HEK293 (cell line): ENCODE measurements at regions not wholly inside any gene's neighbourhood (a gene's known extent, or its start where the extent isn't known, plus 50 kb on each side); places are given as distances from the start of the nearest gene placed in this dataset.

Source experiments
- CTCF ChIA-PET: fragments of 350-600 bp; formaldehyde crosslinking; extraction: SDS; loops from one replicate; lab custom pipeline; 2021; ENCODE audit warnings: antibody characterized with exemption; lab: Yijun Ruan, JAX
- POLR2A ChIA-PET: fragments of 300-600 bp; formaldehyde crosslinking; extraction: SDS; loops from one replicate; lab custom pipeline; 2020; ENCODE audit warnings: antibody characterized with exemption, inconsistent platforms; lab: Yijun Ruan, JAX
- H3K27ac ChIP-seq: fragments of 200-500 bp; sonication (Bioruptor generic); 2 replicates; pipeline ENCODE4 v1.5.1; 2014; ENCODE audit warnings: low read depth, low read length, control low read depth, inconsistent platforms; ENCODE audit errors: extremely low read depth
- H3K36me3 ChIP-seq, 2 experiments: fragments of 200-500 bp in 1 of 2; sonication (Bioruptor generic) in 1 of 2; 1 replicate in 1 of 2; 2 replicates in 1 of 2; pipeline ENCODE4 v1.5.1; 2014 to 2017; ENCODE audit warnings: inconsistent platforms in 2 of 2, low read length in 2 of 2; ENCODE audit not compliant: control insufficient read depth in 2 of 2, insufficient read depth in 1 of 2
- H3K4me1 ChIP-seq: fragments of 200-500 bp; sonication (Bioruptor generic); 2 replicates; pipeline ENCODE4 v1.5.1; 2014; ENCODE audit warnings: mild to moderate bottlenecking, low read length, inconsistent platforms; ENCODE audit not compliant: control insufficient read depth, insufficient read depth
- H3K4me3 ChIP-seq: 2 replicates; pipeline ENCODE4 v1.5.1; 2011; ENCODE audit warnings: low read depth, mild to moderate bottlenecking, control low read depth, low read length, moderate library complexity
- H3K9me3 ChIP-seq: fragments of 200-500 bp; sonication (Bioruptor generic); 2 replicates; pipeline ENCODE4 v1.5.1; 2014; ENCODE audit warnings: low read depth, low read length, inconsistent platforms; ENCODE audit not compliant: control insufficient read depth, insufficient read depth
- GLI2 ChIP-seq: fragments of 450-650 bp; formaldehyde crosslinking; IDR thresholded peaks from 2 replicates; pipeline ENCODE4; 2017; ENCODE audit warnings: missing biosample characterization, missing genetic modification characterization, low read depth, borderline replicate concordance
- KLF9 ChIP-seq: fragments of 450-650 bp; formaldehyde crosslinking; IDR thresholded peaks from 2 replicates; pipeline ENCODE4 v1.5.1; 2016; ENCODE audit warnings: missing biosample characterization, missing genetic modification characterization, low read depth
- MYNN ChIP-seq: fragments of 450-650 bp; formaldehyde crosslinking; IDR thresholded peaks from 2 replicates; pipeline ENCODE4 v1.5.1; 2016; ENCODE audit warnings: missing biosample characterization, missing genetic modification characterization, borderline replicate concordance
- PRDM1 ChIP-seq: fragments of 450-650 bp; formaldehyde crosslinking; IDR thresholded peaks from 2 replicates; pipeline ENCODE4; 2016; ENCODE audit warnings: missing biosample characterization, missing genetic modification characterization
- REPIN1 ChIP-seq: fragments of 450-650 bp; formaldehyde crosslinking; IDR thresholded peaks from 2 replicates; pipeline ENCODE4 v1.5.1; 2017; ENCODE audit warnings: missing biosample characterization, missing genetic modification characterization, low read depth
- SP3 ChIP-seq: fragments of 450-650 bp; formaldehyde crosslinking; IDR thresholded peaks from 2 replicates; pipeline ENCODE4 v1.5.1; 2016; ENCODE audit warnings: missing biosample characterization, missing genetic modification characterization
- SP7 ChIP-seq: fragments of 450-650 bp; formaldehyde crosslinking; IDR thresholded peaks from 2 replicates; pipeline ENCODE4 v1.5.1; 2016; ENCODE audit warnings: missing biosample characterization, missing genetic modification characterization
- ZBTB7A ChIP-seq: fragments of 450-650 bp; formaldehyde crosslinking; IDR thresholded peaks from 2 replicates; pipeline ENCODE4 v1.5.1; 2016; ENCODE audit warnings: low read depth, missing biosample characterization, missing genetic modification characterization
- ZNF121 ChIP-seq: fragments of 450-650 bp; formaldehyde crosslinking; IDR thresholded peaks from 2 replicates; pipeline ENCODE4 v1.5.1; 2016; ENCODE audit warnings: missing biosample characterization, missing genetic modification characterization
- ZNF37A ChIP-seq: fragments of 450-650 bp; IDR thresholded peaks from 2 replicates; pipeline ENCODE4 v1.5.1; 2018; ENCODE audit warnings: missing biosample characterization, missing genetic modification characterization
- ZNF473 ChIP-seq: fragments of 450-650 bp; formaldehyde crosslinking; IDR thresholded peaks from 2 replicates; pipeline ENCODE4 v1.5.1; 2017; ENCODE audit warnings: missing biosample characterization, missing genetic modification characterization
- ZNF501 ChIP-seq: fragments of 450-650 bp; formaldehyde crosslinking; IDR thresholded peaks from 2 replicates; pipeline ENCODE4 v1.5.1; 2016; ENCODE audit warnings: missing biosample characterization, missing genetic modification characterization
- ZNF530 ChIP-seq: fragments of 450-650 bp; formaldehyde crosslinking; IDR thresholded peaks from 2 replicates; pipeline ENCODE4 v1.5.1; 2016; ENCODE audit warnings: low read depth, missing biosample characterization, missing genetic modification characterization
- ZNF544 ChIP-seq: fragments of 450-650 bp; formaldehyde crosslinking; IDR thresholded peaks from 2 replicates; pipeline ENCODE4 v1.5.0; 2017; ENCODE audit warnings: missing biosample characterization, missing genetic modification characterization
- ZNF560 ChIP-seq: fragments of 450-650 bp; formaldehyde crosslinking; IDR thresholded peaks from 2 replicates; pipeline ENCODE4 v1.5.1; 2017; ENCODE audit warnings: missing biosample characterization, missing genetic modification characterization, borderline replicate concordance
- ZNF561 ChIP-seq: fragments of 450-650 bp; IDR thresholded peaks from 2 replicates; pipeline ENCODE4 v1.5.1; 2018; ENCODE audit warnings: missing biosample characterization, missing genetic modification characterization, borderline replicate concordance
- ZNF571 ChIP-seq: fragments of 450-650 bp; formaldehyde crosslinking; IDR thresholded peaks from 2 replicates; pipeline ENCODE4 v1.5.0; 2017; ENCODE audit warnings: missing biosample characterization, missing genetic modification characterization
- ZNF623 ChIP-seq: fragments of 450-650 bp; formaldehyde crosslinking; IDR thresholded peaks from 2 replicates; pipeline ENCODE4 v1.5.1; 2016; ENCODE audit warnings: missing biosample characterization, missing genetic modification characterization
- ZNF626 ChIP-seq: fragments of 450-650 bp; sonication (Bioruptor Pico); formaldehyde crosslinking; IDR thresholded peaks from 2 replicates; pipeline ENCODE4 v1.5.1; 2018; ENCODE audit warnings: missing biosample characterization, missing genetic modification characterization, inconsistent platforms
- ZXDB ChIP-seq: fragments of 450-650 bp; formaldehyde crosslinking; IDR thresholded peaks from 2 replicates; pipeline ENCODE4 v1.5.1; 2016; ENCODE audit warnings: missing biosample characterization, missing genetic modification characterization
- TF ChIP-seq, protein P1 (sequence below): fragments of 450-650 bp; formaldehyde crosslinking; IDR thresholded peaks from 2 replicates; pipeline ENCODE4 v1.5.1; 2016; ENCODE audit warnings: missing biosample characterization, missing genetic modification characterization
- TF ChIP-seq, protein P2 (sequence below): fragments of 450-650 bp; formaldehyde crosslinking; IDR thresholded peaks from 2 replicates; pipeline ENCODE4 v1.5.1; 2016; ENCODE audit warnings: missing biosample characterization, missing genetic modification characterization, low read depth
- TF ChIP-seq, protein P3 (sequence below): fragments of 450-650 bp; formaldehyde crosslinking; IDR thresholded peaks from 2 replicates; pipeline ENCODE4 v1.5.1; 2016; ENCODE audit warnings: missing biosample characterization, missing genetic modification characterization
- TF ChIP-seq, protein P4 (sequence below): fragments of 450-650 bp; formaldehyde crosslinking; IDR thresholded peaks from 2 replicates; pipeline ENCODE4 v1.5.1; 2016; ENCODE audit warnings: missing biosample characterization, missing genetic modification characterization
- TF ChIP-seq, protein P5 (sequence below): fragments of 450-650 bp; formaldehyde crosslinking; IDR thresholded peaks from 2 replicates; pipeline ENCODE4 v1.5.1; 2016; ENCODE audit warnings: missing biosample characterization, missing genetic modification characterization
- TF ChIP-seq, protein P6 (sequence below): fragments of 450-650 bp; formaldehyde crosslinking; IDR thresholded peaks from 2 replicates; pipeline ENCODE4 v1.5.1; 2016; ENCODE audit warnings: missing biosample characterization, missing genetic modification characterization

DNA sequence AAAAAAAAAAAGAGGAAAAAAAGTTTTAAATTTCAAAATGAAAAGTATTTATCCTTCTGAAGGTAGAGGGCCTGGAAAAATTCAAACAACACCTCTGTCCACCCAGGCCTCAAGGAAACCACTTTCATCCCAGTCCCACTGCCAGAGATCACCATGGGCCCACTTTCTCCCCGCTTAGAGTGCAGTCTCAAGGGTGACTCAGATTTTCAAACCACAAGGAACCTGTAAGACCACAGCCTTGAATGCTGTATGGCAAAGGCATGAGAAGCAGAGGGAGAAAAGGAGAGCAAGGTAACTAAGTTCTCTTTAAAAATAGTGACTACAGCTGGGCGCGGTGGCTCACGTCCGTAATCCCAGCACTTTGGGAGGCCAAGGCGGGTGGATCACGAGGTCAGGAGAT lies 87.9 kb upstream of the PACRGL start:
- ChIA-PET POLR2A (no interaction called here), CTCF (no interaction called here)
- H3K27ac ChIP-seq, result no peak overlapping the region
- peaks cover 5 to 97% of the 10 kb centered on the region in 2 experiments for H3K36me3 ChIP-seq
- H3K9me3 ChIP-seq, result no peaks in the 10 kb centered on the region
- TF ChIP-seq ZNF560 (tag by site-specific recombination), result no peak
- no peak for TF ChIP-seq ZNF121 (tag by site-specific recombination)
- no peak for TF ChIP-seq ZNF626 (tag by site-specific recombination)
- TF ChIP-seq, protein P1, sequence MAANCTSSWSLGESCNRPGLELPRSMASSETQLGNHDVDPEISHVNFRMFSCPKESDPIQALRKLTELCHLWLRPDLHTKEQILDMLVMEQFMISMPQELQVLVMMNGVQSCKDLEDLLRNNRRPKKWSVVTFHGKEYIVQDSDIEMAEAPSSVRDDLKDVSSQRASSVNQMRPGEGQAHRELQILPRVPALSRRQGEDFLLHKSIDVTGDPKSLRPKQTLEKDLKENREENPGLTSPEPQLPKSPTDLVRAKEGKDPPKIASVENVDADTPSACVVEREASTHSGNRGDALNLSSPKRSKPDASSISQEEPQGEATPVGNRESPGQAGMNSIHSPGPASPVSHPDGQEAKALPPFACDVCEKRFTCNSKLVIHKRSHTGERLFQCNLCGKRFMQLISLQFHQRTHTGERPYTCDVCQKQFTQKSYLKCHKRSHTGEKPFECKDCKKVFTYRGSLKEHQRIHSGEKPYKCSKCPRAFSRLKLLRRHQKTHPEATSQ (tag by site-specific recombination), result no peak
- no peak for TF ChIP-seq ZNF623 (tag by site-specific recombination)
- TF ChIP-seq, protein P2, sequence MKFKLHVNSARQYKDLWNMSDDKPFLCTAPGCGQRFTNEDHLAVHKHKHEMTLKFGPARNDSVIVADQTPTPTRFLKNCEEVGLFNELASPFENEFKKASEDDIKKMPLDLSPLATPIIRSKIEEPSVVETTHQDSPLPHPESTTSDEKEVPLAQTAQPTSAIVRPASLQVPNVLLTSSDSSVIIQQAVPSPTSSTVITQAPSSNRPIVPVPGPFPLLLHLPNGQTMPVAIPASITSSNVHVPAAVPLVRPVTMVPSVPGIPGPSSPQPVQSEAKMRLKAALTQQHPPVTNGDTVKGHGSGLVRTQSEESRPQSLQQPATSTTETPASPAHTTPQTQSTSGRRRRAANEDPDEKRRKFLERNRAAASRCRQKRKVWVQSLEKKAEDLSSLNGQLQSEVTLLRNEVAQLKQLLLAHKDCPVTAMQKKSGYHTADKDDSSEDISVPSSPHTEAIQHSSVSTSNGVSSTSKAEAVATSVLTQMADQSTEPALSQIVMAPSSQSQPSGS (tag by site-specific recombination), result no peak
- no peak for TF ChIP-seq REPIN1 (tag by site-specific recombination)
- no peak for TF ChIP-seq SP3 (tag by site-specific recombination)
- TF ChIP-seq, protein P3, sequence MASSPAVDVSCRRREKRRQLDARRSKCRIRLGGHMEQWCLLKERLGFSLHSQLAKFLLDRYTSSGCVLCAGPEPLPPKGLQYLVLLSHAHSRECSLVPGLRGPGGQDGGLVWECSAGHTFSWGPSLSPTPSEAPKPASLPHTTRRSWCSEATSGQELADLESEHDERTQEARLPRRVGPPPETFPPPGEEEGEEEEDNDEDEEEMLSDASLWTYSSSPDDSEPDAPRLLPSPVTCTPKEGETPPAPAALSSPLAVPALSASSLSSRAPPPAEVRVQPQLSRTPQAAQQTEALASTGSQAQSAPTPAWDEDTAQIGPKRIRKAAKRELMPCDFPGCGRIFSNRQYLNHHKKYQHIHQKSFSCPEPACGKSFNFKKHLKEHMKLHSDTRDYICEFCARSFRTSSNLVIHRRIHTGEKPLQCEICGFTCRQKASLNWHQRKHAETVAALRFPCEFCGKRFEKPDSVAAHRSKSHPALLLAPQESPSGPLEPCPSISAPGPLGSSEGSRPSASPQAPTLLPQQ (tag by site-specific recombination), result no peak
- no peak for TF ChIP-seq ZNF571 (tag by site-specific recombination)
- TF ChIP-seq MYNN (tag by site-specific recombination), result no peak
- TF ChIP-seq ZNF544 (tag by site-specific recombination), result no peak
- TF ChIP-seq, protein P4, sequence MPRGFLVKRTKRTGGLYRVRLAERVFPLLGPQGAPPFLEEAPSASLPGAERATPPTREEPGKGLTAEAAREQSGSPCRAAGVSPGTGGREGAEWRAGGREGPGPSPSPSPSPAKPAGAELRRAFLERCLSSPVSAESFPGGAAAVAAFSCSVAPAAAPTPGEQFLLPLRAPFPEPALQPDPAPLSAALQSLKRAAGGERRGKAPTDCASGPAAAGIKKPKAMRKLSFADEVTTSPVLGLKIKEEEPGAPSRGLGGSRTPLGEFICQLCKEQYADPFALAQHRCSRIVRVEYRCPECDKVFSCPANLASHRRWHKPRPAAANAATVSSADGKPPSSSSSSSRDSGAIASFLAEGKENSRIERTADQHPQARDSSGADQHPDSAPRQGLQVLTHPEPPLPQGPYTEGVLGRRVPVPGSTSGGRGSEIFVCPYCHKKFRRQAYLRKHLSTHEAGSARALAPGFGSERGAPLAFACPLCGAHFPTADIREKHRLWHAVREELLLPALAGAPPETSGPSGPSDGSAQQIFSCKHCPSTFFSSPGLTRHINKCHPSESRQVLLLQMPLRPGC (tag by site-specific recombination), result no peak
- no peak for TF ChIP-seq ZBTB7A (tag by site-specific recombination)
- H3K4me1 ChIP-seq, result no peaks in the 10 kb centered on the region
- no peak overlapping the region for H3K4me3 ChIP-seq

DNA sequence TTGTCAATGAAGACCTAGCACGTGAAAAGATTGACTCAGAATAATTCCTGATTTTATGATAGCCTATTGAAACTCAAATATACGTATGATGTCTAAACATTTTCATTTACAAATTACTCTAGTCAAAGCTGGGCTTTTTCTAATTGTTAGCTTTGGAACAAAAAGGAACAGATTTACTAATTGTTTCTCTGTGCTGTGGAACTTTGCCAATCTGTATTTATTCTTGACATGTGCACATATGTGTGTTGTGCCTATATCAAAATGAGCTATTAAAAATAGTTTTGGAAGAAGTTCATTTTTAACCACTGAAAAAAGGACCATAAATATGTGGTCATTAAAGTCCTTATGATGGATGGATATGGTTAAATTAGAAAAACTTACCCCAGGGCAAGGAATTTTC lies 85.4 kb upstream of the PACRGL start:
- POLR2A ChIA-PET, result interaction anchor here (0.6 kb wide), 1 partner anchor 10 kb away, joined by 3 read pairs; no protein-coding TSS in a partner anchor
- Histone ChIP-seq H3K4me1 (no peaks in the 10 kb centered on the region), H3K36me3 (peaks cover 0 to 94% of the 10 kb centered on the region in 2 experiments; a peak in 2 of 3 replicates), H3K27ac (no peak overlapping the region), H3K9me3 (no peaks in the 10 kb centered on the region), H3K4me3 (no peak overlapping the region)
- TF ChIP-seq ZNF530 (no peak), ZNF501 (tag by site-specific recombination) (no peak), SP7 (tag by site-specific recombination) (no peak), SP3 (tag by site-specific recombination) (no peak), ZNF561 (tag by site-specific recombination) (no peak), GLI2 (tag by site-specific recombination) (no peak), PRDM1 (tag by site-specific recombination) (no peak), KLF9 (tag by site-specific recombination) (no peak), ZNF37A (tag by site-specific recombination) (no peak), ZNF473 (tag by site-specific recombination) (no peak), ZXDB (no peak)
- TF ChIP-seq, protein P5, sequence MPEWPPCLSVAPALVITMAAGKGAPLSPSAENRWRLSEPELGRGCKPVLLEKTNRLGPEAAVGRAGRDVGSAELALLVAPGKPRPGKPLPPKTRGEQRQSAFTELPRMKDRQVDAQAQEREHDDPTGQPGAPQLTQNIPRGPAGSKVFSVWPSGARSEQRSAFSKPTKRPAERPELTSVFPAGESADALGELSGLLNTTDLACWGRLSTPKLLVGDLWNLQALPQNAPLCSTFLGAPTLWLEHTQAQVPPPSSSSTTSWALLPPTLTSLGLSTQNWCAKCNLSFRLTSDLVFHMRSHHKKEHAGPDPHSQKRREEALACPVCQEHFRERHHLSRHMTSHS, result no peak
- TF ChIP-seq, protein P6, sequence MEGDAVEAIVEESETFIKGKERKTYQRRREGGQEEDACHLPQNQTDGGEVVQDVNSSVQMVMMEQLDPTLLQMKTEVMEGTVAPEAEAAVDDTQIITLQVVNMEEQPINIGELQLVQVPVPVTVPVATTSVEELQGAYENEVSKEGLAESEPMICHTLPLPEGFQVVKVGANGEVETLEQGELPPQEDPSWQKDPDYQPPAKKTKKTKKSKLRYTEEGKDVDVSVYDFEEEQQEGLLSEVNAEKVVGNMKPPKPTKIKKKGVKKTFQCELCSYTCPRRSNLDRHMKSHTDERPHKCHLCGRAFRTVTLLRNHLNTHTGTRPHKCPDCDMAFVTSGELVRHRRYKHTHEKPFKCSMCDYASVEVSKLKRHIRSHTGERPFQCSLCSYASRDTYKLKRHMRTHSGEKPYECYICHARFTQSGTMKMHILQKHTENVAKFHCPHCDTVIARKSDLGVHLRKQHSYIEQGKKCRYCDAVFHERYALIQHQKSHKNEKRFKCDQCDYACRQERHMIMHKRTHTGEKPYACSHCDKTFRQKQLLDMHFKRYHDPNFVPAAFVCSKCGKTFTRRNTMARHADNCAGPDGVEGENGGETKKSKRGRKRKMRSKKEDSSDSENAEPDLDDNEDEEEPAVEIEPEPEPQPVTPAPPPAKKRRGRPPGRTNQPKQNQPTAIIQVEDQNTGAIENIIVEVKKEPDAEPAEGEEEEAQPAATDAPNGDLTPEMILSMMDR (tag by site-specific recombination), result no peak
- TF ChIP-seq, protein P3 (tag by site-specific recombination), result no peak
- CTCF ChIA-PET, result no interaction called here
